Activated gamma-delta T cell (primary cell): ENCODE measurements at regions not wholly inside any gene's neighbourhood (a gene's known extent, or its start where the extent isn't known, plus 50 kb on each side); places are given as distances from the start of the nearest gene placed in this dataset.

Experiments used
- DNase-seq: peaks from one replicate; lab custom pipeline; 2025; lab: John Stamatoyannopoulos, UW

DNA sequence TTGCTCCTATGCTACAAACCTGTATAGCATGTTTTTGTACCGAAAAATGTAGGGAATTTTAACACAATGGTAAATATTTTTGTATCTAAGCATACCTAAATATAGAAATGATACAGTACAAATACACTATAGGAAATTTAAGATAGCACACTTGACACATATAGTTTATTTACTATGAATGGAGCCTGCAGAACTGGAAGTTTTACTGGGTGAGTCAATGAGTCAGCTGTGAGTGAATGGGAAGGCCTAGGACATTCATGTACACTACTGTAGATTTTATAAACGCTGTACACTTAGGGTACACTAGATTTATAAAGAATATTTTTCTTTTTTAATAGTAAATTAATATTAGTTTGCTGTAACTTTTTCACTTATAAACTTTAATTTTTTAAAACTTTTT, 707.7 kb upstream of the EPHA6 start:
- DNase-seq = no peak
